Peyer's patch (tissue), 4 donors: ENCODE measurements at regions not wholly inside any gene's neighbourhood (a gene's known extent, or its start where the extent isn't known, plus 50 kb on each side); places are given as distances from the start of the nearest gene placed in this dataset.

Experiments used
- DNase-seq, 3 donors: peaks; one replicate each; pipeline ENCODE4 v3.0.0-alpha.2; 2017 to 2019
- H3K27ac ChIP-seq, 4 donors: fragments of 200-600 bp; sonication (generic); one replicate each; pipeline ENCODE4 v1.5.1; 2016 to 2019
- H3K27me3 ChIP-seq, 2 donors: fragments of 200-600 bp; sonication (generic); one replicate each; pipeline ENCODE4 v1.5.1; 2019
- H3K36me3 ChIP-seq, 3 donors: fragments of 200-600 bp; sonication (generic); one replicate each; pipeline ENCODE4 v1.5.1; 2016 to 2019
- H3K4me1 ChIP-seq, 4 donors: fragments of 200-600 bp; sonication (generic); one replicate each; pipeline ENCODE4 v1.5.1; 2016 to 2019
- H3K4me3 ChIP-seq, 4 donors: fragments of 200-600 bp; sonication (generic); 1 replicate in 3 of 4; 2 replicates in 1 of 4; pipeline ENCODE4 v1.5.1; 2016 to 2019; ENCODE audit warnings: mild to moderate bottlenecking in 1 of 4
- H3K9me3 ChIP-seq, 4 donors: fragments of 200-600 bp; sonication (generic); one replicate each; pipeline ENCODE4 v1.5.1; 2016 to 2019; ENCODE audit warnings: mild to moderate bottlenecking in 1 of 4
- CTCF ChIP-seq, 6 experiments: fragments of 450-650 bp in 4 of 6; fragments of 200-600 bp in 2 of 6; sonication (generic) in 1 of 6; IDR thresholded peaks; one replicate each; pipeline ENCODE4 v1.5.1; 2017 to 2019; ENCODE audit warnings: antibody characterized with exemption in 6 of 6, mild to moderate bottlenecking in 3 of 6, moderate library complexity in 1 of 6
- POLR2A ChIP-seq, 2 donors: fragments of 450-650 bp; IDR thresholded peaks; one replicate each; pipeline ENCODE4 v1.5.1; 2017; ENCODE audit warnings: antibody characterized with exemption in 2 of 2, mild to moderate bottlenecking in 2 of 2, moderate library complexity in 2 of 2

GRCh38 chr15:46258056-46258455, 623.2 kb downstream of the SQOR start:
- Histone ChIP-seq H3K27me3 (no peaks in the 10 kb centered on the region), H3K9me3 (no peaks in the 10 kb centered on the region), H3K4me1 (no peaks in the 10 kb centered on the region), H3K4me3 (no peak overlapping the region), H3K27ac (no peak overlapping the region), H3K36me3 (no peaks in the 10 kb centered on the region)
- no peak for DNase-seq
- no peak for TF ChIP-seq CTCF (IDR thresholded peaks at IDR 0.05)
- no peak for TF ChIP-seq POLR2A (IDR thresholded peaks at IDR 0.05)

- Histone ChIP-seq H3K4me1 (no peaks in the 10 kb centered on the region), H3K4me3 (no peak overlapping the region), H3K27ac (no peak overlapping the region), H3K27me3 (no peaks in the 10 kb centered on the region), H3K9me3 (no peaks in the 10 kb centered on the region), H3K36me3 (no peaks in the 10 kb centered on the region)
- no peak for TF ChIP-seq POLR2A (IDR thresholded peaks at IDR 0.05)
- TF ChIP-seq CTCF (IDR thresholded peaks at IDR 0.05), result no peak
- DNase-seq, result no peak
Measured at GRCh38 chr15:46260937-46261336, 626.1 kb downstream of the SQOR start.

GRCh38 chr15:46265664-46266347, 631.0 kb downstream of the SQOR start:
- no peak overlapping the region for H3K4me3 ChIP-seq
- H3K27ac ChIP-seq, result no peak overlapping the region
- DNase-seq, result no peak
- no peaks in the 10 kb centered on the region for H3K27me3 ChIP-seq
- no peak for TF ChIP-seq POLR2A (IDR thresholded peaks at IDR 0.05)
- no peak for TF ChIP-seq CTCF (IDR thresholded peaks at IDR 0.05)
- H3K9me3 ChIP-seq, result no peaks in the 10 kb centered on the region
- H3K4me1 ChIP-seq, result no peaks in the 10 kb centered on the region
- H3K36me3 ChIP-seq, result no peaks in the 10 kb centered on the region

- Histone ChIP-seq H3K9me3 (no peaks in the 10 kb centered on the region), H3K36me3 (no peaks in the 10 kb centered on the region), H3K27me3 (no peaks in the 10 kb centered on the region), H3K27ac (no peak overlapping the region), H3K4me1 (no peaks in the 10 kb centered on the region), H3K4me3 (no peak overlapping the region)
- no peak for DNase-seq
- TF ChIP-seq POLR2A (IDR thresholded peaks at IDR 0.05), result no peak
Measured at GRCh38 chr15:46266661-46267060, 631.8 kb downstream of the SQOR start.

DNA sequence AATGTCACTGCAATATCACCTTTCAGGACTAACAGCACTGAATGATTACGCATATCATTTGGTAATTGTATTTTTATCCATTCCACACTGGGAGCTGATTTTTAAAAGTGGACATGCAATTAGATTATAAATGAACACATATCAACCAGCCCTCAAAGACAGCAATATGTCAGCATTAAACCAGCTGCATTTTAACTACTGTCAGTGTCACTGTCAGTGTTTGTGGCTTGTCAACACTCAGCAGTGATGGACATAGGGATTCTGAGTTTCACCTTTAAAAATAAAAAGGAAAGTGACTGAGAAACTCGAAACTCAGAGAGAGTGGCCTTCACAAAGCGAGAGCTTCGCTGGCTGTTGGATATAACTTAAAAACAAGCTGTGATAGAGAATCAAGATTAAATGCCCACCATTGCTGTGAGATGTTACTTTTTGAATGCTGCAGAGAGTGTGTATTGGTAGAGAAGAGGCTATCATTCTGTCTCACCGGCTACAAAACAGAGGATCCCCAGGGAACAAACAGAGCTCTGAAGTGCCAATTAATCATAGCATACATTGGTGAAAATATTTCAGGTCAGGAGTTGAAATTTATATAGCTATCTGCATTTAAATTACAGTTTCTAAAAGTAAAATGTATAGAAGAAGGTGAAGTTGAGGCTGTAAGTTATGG, 635.8 kb downstream of the SQOR start:
- no peaks in the 10 kb centered on the region for H3K27me3 ChIP-seq
- no peaks in the 10 kb centered on the region for H3K36me3 ChIP-seq
- H3K4me1 ChIP-seq, result no peaks in the 10 kb centered on the region
- no peaks in the 10 kb centered on the region for H3K9me3 ChIP-seq
- TF ChIP-seq POLR2A (IDR thresholded peaks at IDR 0.05) (no peak), CTCF (IDR thresholded peaks at IDR 0.05) (no peak)
- H3K4me3 ChIP-seq, result no peak overlapping the region
- no peak for DNase-seq
- no peak overlapping the region for H3K27ac ChIP-seq

- H3K9me3 ChIP-seq, result no peaks in the 10 kb centered on the region
- no peak overlapping the region for H3K27ac ChIP-seq
- TF ChIP-seq CTCF (IDR thresholded peaks at IDR 0.05) (no peak), POLR2A (IDR thresholded peaks at IDR 0.05) (no peak)
- no peak for DNase-seq
- no peaks in the 10 kb centered on the region for H3K36me3 ChIP-seq
- no peak overlapping the region for H3K4me3 ChIP-seq
- no peaks in the 10 kb centered on the region for H3K4me1 ChIP-seq
- H3K27me3 ChIP-seq, result no peaks in the 10 kb centered on the region
Measured at GRCh38 chr15:46275701-46276100, 640.9 kb downstream of the SQOR start.
